ENCODE measurements at regions not wholly inside any gene's neighbourhood (a gene's known extent, or its start where the extent isn't known, plus 50 kb on each side); places are given as distances from the start of the nearest gene placed in this dataset.

DNA sequence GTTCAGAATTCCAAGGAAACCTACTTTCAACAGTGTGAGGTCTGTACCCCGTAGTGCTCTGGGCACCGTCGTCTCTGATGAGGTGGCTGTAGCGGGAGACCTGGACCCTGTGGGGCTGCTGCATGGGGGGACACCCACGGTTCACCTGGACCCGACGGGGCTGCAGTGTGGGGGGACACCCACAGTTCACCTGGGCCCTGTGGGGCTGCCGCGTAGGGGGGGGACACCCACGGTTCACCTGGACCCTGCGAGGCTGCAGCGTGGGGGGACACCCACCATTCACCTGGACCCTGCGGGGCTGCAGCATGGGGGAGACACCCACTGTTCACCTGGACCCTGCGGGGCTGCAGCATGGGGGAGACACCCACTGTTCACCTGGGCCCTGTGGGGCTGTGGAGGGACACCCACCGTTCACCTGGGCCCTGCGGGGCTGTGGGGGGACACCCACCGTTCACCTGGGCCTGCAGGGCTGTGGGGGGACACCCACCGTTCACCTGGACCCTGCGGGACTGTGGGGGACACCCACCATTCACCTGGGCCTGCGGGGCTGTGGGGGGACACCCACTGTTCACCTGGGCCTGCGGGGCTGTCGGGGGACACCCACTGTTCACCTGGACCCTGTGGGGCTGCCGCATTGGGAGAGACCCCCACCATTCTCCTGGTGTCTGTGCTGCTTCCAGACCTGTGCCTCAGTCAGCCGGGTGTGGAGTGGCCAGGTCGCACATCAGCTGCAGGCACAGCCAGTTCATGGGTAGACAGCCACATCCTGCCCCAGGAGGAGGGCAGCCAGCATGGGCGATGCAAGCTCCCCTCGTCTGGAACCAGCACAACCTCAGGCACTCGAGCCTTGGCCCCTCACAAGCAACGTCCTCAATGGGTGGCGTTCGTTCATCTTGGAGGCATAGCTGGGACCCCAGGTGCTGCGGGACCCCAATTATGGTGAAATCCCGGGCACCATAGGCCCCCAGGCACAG lies 114.5 kb downstream of the TMEM18 start:
- TF ChIP-seq SIN3A (IDR thresholded peaks at IDR 0.05; ENCODE audit: low read depth) (no peak), ZFX (IDR thresholded peaks at IDR 0.05) (no peak), SRF (IDR thresholded peaks at IDR 0.05; ENCODE audit: low read depth) (no peak), CBX3 (IDR thresholded peaks at IDR 0.05; ENCODE audit: low read depth) (no peak), EGR1 (IDR thresholded peaks at IDR 0.05; ENCODE audit: low read depth) (no peak), ZNF274 (IDR thresholded peaks at IDR 0.05; ENCODE audit: low read depth, low read length) (no peak), SP1 (IDR thresholded peaks at IDR 0.05; ENCODE audit: low read depth) (no peak), POLR2A (IDR thresholded peaks at IDR 0.05; ENCODE audit: borderline replicate concordance, extremely low read depth, insufficient read depth, insufficient read length) (no peak), JUND (IDR thresholded peaks at IDR 0.05) (no peak), FOSL1 (IDR thresholded peaks at IDR 0.05; ENCODE audit: low read depth) (no peak), YY1 (IDR thresholded peaks at IDR 0.05; ENCODE audit: extremely low read depth, insufficient replicate concordance, low read depth, low read length) (no peak)
- TF ChIP-seq, protein P1, sequence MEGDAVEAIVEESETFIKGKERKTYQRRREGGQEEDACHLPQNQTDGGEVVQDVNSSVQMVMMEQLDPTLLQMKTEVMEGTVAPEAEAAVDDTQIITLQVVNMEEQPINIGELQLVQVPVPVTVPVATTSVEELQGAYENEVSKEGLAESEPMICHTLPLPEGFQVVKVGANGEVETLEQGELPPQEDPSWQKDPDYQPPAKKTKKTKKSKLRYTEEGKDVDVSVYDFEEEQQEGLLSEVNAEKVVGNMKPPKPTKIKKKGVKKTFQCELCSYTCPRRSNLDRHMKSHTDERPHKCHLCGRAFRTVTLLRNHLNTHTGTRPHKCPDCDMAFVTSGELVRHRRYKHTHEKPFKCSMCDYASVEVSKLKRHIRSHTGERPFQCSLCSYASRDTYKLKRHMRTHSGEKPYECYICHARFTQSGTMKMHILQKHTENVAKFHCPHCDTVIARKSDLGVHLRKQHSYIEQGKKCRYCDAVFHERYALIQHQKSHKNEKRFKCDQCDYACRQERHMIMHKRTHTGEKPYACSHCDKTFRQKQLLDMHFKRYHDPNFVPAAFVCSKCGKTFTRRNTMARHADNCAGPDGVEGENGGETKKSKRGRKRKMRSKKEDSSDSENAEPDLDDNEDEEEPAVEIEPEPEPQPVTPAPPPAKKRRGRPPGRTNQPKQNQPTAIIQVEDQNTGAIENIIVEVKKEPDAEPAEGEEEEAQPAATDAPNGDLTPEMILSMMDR (IDR thresholded peaks at IDR 0.05 in 2 of 3, conservative IDR thresholded peaks at IDR 0.05 in 1 of 3; ENCODE audit: borderline replicate concordance in 1 of 3, insufficient read depth in 1 of 3, low read depth in 2 of 3, low read length in 2 of 3), result no peak
- TF ChIP-seq, protein P2, sequence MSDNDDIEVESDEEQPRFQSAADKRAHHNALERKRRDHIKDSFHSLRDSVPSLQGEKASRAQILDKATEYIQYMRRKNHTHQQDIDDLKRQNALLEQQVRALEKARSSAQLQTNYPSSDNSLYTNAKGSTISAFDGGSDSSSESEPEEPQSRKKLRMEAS (IDR thresholded peaks at IDR 0.05), result no peak
- TF ChIP-seq, protein P3, sequence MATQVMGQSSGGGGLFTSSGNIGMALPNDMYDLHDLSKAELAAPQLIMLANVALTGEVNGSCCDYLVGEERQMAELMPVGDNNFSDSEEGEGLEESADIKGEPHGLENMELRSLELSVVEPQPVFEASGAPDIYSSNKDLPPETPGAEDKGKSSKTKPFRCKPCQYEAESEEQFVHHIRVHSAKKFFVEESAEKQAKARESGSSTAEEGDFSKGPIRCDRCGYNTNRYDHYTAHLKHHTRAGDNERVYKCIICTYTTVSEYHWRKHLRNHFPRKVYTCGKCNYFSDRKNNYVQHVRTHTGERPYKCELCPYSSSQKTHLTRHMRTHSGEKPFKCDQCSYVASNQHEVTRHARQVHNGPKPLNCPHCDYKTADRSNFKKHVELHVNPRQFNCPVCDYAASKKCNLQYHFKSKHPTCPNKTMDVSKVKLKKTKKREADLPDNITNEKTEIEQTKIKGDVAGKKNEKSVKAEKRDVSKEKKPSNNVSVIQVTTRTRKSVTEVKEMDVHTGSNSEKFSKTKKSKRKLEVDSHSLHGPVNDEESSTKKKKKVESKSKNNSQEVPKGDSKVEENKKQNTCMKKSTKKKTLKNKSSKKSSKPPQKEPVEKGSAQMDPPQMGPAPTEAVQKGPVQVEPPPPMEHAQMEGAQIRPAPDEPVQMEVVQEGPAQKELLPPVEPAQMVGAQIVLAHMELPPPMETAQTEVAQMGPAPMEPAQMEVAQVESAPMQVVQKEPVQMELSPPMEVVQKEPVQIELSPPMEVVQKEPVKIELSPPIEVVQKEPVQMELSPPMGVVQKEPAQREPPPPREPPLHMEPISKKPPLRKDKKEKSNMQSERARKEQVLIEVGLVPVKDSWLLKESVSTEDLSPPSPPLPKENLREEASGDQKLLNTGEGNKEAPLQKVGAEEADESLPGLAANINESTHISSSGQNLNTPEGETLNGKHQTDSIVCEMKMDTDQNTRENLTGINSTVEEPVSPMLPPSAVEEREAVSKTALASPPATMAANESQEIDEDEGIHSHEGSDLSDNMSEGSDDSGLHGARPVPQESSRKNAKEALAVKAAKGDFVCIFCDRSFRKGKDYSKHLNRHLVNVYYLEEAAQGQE (IDR thresholded peaks at IDR 0.05; ENCODE audit: low read depth), result no peak
- TF ChIP-seq, protein P4, sequence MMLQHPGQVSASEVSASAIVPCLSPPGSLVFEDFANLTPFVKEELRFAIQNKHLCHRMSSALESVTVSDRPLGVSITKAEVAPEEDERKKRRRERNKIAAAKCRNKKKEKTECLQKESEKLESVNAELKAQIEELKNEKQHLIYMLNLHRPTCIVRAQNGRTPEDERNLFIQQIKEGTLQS (IDR thresholded peaks at IDR 0.05), result no peak
- intact Hi-C loops (cut with micrococcal nuclease), result no loop called here
- Histone ChIP-seq H3K4me1 (ENCODE audit: control insufficient read depth in 1 of 2, insufficient read depth in 2 of 2, low read length in 2 of 2) (no peaks in the 10 kb centered on the region), H3K27ac (ENCODE audit: low read depth, low read length) (no peak overlapping the region), H3K36me3 (ENCODE audit: control insufficient read depth in 1 of 2, insufficient read depth in 2 of 2, low read length in 2 of 2) (no peaks in the 10 kb centered on the region), H4K20me1 (ENCODE audit: insufficient read depth) (no peaks in the 10 kb centered on the region), H3K4me3 (replicated peaks in 1 of 2; ENCODE audit: low read depth in 1 of 2, low read length in 2 of 2) (no peak overlapping the region), H3K9me2 (ENCODE audit: insufficient read depth) (no peaks in the 10 kb centered on the region), H3K9me3 (ENCODE audit: control insufficient read depth in 1 of 2, insufficient read depth in 1 of 2, low read depth in 1 of 2, low read length in 2 of 2) (no peaks in the 10 kb centered on the region), H2AFZ (ENCODE audit: low read depth, low read length, poor library complexity, severe bottlenecking) (no peak overlapping the region), H3K4me2 (ENCODE audit: low read length) (no peak overlapping the region), H3K9ac (ENCODE audit: low read length) (no peak overlapping the region), H3K27me3 (ENCODE audit: insufficient read depth, low read length) (peaks cover 31% of the 10 kb centered on the region), H3K79me2 (ENCODE audit: insufficient read depth, low read length) (no peaks in the 10 kb centered on the region)
- no peak for ATAC-seq
- POLR2A ChIA-PET, result no interaction called here
- no peak for DNase-seq (ENCODE audit: low read depth, low spot score)
- BruUV-seq (replicated peaks), result no TSS peak
- CTCF ChIA-PET, result no interaction called here
- RAD21 ChIA-PET (ENCODE audit: low non-redundant PET in 1 of 2, low total read pairs in 2 of 2, uncharacterized antibody in 2 of 2, unreplicated experiment in 2 of 2), result no interaction called here

Measured in HCT116 (cell line).